ENCODE measurements at regions not wholly inside any gene's neighbourhood (a gene's known extent, or its start where the extent isn't known, plus 50 kb on each side); places are given as distances from the start of the nearest gene placed in this dataset.

DNA sequence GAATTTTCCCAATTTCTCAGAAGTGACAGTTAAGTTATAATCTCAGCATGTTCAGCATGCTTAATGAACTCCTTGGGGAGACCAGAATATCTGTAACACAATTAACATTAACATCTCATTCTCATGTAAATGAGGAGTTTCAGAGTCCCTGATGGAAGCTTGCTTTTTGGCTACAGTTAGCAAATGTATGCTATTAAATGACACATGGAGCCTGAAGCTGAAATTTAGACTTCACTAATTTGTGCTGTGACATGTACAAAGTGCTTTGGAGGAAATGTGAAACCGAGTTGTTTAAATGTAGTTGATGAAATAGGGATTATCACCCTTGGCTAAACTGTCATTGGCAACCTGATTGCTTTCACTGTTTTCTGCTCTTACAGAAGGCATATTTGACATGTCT lies 2265.1 kb upstream of the PCDH20 start:
- TF ChIP-seq, protein P1, sequence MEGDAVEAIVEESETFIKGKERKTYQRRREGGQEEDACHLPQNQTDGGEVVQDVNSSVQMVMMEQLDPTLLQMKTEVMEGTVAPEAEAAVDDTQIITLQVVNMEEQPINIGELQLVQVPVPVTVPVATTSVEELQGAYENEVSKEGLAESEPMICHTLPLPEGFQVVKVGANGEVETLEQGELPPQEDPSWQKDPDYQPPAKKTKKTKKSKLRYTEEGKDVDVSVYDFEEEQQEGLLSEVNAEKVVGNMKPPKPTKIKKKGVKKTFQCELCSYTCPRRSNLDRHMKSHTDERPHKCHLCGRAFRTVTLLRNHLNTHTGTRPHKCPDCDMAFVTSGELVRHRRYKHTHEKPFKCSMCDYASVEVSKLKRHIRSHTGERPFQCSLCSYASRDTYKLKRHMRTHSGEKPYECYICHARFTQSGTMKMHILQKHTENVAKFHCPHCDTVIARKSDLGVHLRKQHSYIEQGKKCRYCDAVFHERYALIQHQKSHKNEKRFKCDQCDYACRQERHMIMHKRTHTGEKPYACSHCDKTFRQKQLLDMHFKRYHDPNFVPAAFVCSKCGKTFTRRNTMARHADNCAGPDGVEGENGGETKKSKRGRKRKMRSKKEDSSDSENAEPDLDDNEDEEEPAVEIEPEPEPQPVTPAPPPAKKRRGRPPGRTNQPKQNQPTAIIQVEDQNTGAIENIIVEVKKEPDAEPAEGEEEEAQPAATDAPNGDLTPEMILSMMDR (conservative IDR thresholded peaks at IDR 0.05; ENCODE audit: low read length): no peak
- TF ChIP-seq EZH2phosphoT487 (IDR thresholded peaks at IDR 0.05; ENCODE audit: borderline replicate concordance): no peak

Data from Loucy (cell line).